ENCODE measurements at regions not wholly inside any gene's neighbourhood (a gene's known extent, or its start where the extent isn't known, plus 50 kb on each side); places are given as distances from the start of the nearest gene placed in this dataset.

DNA sequence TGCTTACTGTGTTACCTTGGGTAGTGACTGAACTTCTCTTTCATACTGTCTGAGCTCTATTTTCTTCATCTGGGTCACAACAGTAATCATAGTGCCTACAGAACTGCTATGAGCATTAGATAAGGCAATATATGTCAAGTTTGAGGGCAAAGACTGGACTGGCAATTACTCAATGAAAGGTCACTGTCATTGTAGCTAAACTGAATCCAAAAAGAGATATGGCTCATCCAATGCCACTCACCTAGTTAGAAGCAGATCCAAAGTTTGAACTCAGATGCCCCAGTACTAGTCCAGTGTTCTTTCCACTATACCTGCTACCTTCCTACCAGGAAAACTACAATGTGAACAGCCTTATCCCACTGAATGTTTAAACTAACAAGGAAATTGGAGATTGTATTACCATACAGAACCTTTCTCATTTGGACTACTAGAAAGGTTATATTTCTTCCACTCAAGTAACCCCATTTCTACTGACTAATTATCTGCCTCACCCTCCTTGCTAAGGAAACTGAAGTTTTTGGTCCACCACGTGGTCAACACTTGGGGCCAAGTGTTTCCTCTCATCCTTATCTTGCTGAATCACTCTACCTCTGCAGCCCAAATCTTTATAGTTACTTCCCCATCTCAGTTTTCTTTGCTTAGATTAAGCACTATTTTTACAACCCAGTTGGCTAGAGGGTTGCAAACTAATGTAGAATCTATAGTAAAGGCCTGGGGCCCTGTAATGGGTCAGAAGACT, 202.3 kb upstream of the LPP start:
- TF ChIP-seq POLR2AphosphoS5 (IDR thresholded peaks at IDR 0.05; ENCODE audit: low read depth, low read length) (no peak), POLR2A (IDR thresholded peaks at IDR 0.05; ENCODE audit: low read depth, low read length) (no peak), TAF1 (IDR thresholded peaks at IDR 0.05; ENCODE audit: borderline replicate concordance, low read depth, low read length) (no peak)
- no peak for FAIRE-seq
- no peak for DNase-seq (ENCODE audit: insufficient read length)

DNA sequence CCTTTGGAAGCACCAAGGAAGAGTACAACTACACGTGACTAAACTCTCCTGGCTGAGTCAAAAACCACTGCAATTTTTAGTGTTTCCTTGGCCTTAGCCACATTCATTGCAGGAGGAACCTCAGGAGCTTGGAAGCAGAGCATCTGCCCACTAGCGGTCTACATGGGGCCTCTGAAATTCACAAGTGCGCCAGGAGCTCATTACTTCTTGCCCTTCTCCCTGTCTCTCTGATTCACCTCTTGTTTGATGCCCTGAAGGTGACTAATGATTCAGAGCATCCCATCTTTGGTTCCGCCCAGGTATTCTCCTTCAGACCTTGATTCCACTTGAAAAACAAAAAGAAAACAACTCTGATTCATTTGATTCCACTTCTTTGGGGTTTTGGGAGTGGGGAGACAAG, 201.1 kb upstream of the LPP start:
- no peak for FAIRE-seq
- TF ChIP-seq TAF1 (IDR thresholded peaks at IDR 0.05; ENCODE audit: borderline replicate concordance, low read depth, low read length), result no peak
- no peak for TF ChIP-seq POLR2A (IDR thresholded peaks at IDR 0.05; ENCODE audit: low read depth, low read length)
- no peak for TF ChIP-seq POLR2AphosphoS5 (IDR thresholded peaks at IDR 0.05; ENCODE audit: low read depth, low read length)
- no peak for DNase-seq (ENCODE audit: insufficient read length)

DNA sequence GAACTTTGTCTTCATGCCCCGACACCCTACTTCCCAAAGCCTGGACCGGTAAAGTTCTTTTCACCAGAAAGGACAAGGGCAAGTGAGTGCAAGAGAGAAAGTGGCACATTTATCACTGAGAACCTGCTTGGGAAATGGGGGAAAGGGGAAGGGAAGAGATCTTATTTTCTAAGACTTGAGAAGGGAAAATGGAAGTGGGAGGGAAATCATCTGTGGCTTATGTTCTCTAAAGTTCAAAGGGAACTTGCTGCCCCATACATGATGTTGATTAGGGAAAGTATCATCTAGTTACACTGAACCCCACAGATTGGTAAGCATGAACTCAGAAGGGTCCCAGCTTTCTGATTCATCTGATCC, 199.5 kb upstream of the LPP start:
- TF ChIP-seq POLR2AphosphoS5 (IDR thresholded peaks at IDR 0.05; ENCODE audit: low read depth, low read length) (no peak), TAF1 (IDR thresholded peaks at IDR 0.05; ENCODE audit: borderline replicate concordance, low read depth, low read length) (no peak), POLR2A (IDR thresholded peaks at IDR 0.05; ENCODE audit: low read depth, low read length) (no peak)
- FAIRE-seq (no peak), DNase-seq (ENCODE audit: insufficient read length) (no peak)

DNA sequence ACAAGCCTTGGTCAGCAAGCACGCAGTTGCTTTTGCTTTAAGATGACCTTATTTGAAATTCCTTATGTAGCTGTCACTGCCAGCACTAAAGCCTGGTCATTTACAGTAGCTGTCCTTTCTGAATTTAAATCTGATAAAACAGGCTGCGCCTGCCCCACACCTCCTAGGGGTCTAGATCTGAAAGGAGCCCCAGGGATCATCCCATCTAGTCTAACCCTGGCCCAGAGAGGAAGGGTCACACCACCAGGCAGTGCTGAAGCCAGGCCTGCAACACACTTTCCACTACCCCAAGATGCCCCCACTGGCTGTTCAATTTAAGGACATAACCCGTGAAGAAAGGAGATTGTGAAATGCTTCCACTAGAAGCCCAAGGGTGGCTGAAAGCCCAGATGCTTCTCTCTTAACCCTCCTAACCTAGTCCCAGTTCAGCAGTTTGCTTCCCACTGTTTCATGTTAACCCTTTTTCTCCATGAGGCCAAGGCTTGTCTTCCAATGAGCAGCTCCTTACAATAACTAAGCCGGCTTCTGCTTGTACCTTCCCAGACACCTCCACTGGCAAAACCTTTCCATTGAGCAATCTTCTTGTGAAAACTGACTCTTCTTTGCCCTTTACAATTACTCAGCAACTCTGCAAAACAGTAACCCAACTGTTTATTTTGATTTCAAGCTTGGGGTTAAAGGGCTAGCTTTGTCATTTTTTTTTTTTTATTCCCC, 198.9 kb upstream of the LPP start:
- FAIRE-seq (no peak), DNase-seq (ENCODE audit: insufficient read length) (no peak)
- TF ChIP-seq TAF1 (IDR thresholded peaks at IDR 0.05; ENCODE audit: borderline replicate concordance, low read depth, low read length) (no peak), POLR2A (IDR thresholded peaks at IDR 0.05; ENCODE audit: low read depth, low read length) (no peak)

DNA sequence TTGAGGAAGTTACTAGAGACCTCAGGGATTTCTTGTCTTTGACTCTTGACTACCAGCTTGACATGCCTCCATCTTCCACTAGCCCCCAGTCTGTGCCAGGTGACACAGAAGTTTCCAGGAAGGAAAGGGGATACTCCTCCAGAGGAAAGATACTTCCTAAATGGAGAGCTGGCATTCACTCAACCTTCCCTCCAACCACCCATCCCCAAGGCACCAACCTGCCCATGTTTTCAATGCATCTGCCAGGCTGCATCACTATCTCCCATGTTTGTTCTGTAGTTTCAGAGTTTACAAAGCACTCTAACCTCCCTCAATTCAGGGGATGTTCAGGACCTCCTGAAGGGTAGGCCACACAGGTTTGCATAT, 198.4 kb upstream of the LPP start:
- no peak for FAIRE-seq
- TF ChIP-seq POLR2A (IDR thresholded peaks at IDR 0.05; ENCODE audit: low read depth, low read length) (no peak), POLR2AphosphoS5 (IDR thresholded peaks at IDR 0.05; ENCODE audit: low read depth, low read length) (no peak), TAF1 (IDR thresholded peaks at IDR 0.05; ENCODE audit: borderline replicate concordance, low read depth, low read length) (no peak)
- DNase-seq (ENCODE audit: insufficient read length), result no peak

DNA sequence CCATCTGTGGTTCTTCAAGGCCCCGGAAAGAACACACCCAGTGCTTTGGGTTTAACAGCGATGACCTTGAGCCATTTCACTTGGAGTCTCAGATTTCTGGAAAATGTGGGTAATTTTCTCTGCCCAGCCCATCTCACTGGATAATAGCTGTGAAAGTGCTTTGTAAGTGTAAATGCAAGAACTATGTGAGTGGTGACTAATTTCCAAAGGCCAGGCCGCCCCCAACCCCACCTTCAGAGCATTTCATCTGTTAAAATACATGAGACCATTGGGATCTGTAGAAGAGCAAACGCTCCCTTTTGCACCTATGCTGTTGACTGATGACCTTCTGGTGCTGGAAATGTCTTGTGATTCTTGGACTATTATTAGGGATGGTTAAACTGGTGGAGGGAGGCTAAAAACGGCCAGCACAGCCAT, 196.8 kb upstream of the LPP start:
- TF ChIP-seq POLR2AphosphoS5 (IDR thresholded peaks at IDR 0.05; ENCODE audit: low read depth, low read length) (no peak), TAF1 (IDR thresholded peaks at IDR 0.05; ENCODE audit: borderline replicate concordance, low read depth, low read length) (no peak), POLR2A (IDR thresholded peaks at IDR 0.05; ENCODE audit: low read depth, low read length) (no peak)
- no peak for FAIRE-seq

DNA sequence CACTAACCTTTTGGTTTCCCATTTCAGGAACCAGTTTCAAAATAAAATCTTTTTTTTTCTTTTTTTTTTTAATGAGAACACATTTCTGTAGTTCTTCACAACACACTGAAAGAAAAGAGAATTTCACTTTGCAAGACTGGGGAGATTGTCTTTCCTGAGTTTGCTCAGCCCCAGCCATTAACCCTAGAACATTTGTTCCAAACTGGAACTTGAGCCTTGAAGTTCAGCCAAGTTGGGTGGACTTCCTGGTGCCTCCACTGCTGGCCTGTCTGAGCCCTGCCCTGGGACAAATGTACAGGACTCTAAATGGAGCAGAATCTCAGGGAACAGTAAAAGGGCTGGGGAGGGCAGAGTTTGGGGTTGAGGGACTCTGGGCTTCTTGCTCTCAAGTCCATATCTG, 196.4 kb upstream of the LPP start:
- TF ChIP-seq POLR2AphosphoS5 (IDR thresholded peaks at IDR 0.05; ENCODE audit: low read depth, low read length), result no peak
- no peak for TF ChIP-seq POLR2A (IDR thresholded peaks at IDR 0.05; ENCODE audit: low read depth, low read length)
- no peak for TF ChIP-seq TAF1 (IDR thresholded peaks at IDR 0.05; ENCODE audit: borderline replicate concordance, low read depth, low read length)
- no peak for DNase-seq (ENCODE audit: insufficient read length)
- FAIRE-seq, result no peak

More for the DNA sequence above, 196.8 kb upstream of the LPP start:
- DNase-seq (ENCODE audit: insufficient read length), result no peak

DNA sequence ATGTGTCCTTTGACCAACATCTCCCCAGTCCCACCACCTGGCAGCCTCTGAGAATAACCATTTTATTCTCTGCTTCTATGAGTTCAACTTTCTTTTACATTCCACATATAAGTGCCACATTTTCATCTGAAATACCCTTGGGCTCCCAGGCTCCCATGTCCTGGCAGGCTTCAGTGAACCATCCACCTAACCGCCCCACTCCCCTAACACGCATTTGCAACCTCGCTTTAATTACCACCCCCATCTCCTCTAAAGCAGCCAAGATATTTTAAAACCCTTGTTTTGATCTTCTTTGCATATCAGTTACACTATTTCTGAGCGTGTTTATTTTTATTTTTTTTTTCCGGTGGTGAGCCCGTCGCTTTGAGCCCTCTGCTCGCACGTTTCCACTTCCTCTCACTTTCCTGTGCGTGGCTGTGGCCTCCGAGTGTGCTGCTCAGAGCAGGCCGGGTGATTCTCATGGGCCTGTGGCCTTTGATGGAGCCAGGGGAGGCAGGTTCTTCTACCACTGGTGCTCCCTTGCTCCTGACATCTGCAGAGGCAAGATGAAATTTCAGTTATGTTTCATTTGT, 195.4 kb upstream of the LPP start:
- TF ChIP-seq TAF1 (IDR thresholded peaks at IDR 0.05; ENCODE audit: borderline replicate concordance, low read depth, low read length) (no peak), POLR2AphosphoS5 (IDR thresholded peaks at IDR 0.05; ENCODE audit: low read depth, low read length) (no peak), POLR2A (IDR thresholded peaks at IDR 0.05; ENCODE audit: low read depth, low read length) (no peak)
- FAIRE-seq (no peak), DNase-seq (ENCODE audit: insufficient read length) (no peak)

DNA sequence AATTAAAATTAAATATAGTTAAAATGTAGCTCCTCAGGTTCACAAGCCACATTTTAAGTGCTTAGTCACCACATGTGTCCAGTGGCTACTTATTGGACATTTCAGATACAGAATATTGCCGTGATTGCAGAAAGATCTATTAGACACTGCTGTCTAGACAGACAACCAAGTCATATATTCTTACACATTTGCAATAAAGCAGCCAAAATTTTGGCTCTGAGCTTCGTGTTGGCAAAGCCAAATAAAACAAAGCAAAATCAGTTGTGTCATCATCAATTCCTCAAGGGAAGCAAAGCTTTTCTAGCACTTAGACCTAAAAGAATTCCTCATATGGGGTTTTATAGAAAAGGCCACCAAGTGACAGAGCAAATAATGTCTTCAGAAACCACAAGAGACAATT, 193.1 kb upstream of the LPP start:
- DNase-seq (ENCODE audit: insufficient read length) (no peak), FAIRE-seq (no peak)
- no peak for TF ChIP-seq POLR2A (IDR thresholded peaks at IDR 0.05; ENCODE audit: low read depth, low read length)
- TF ChIP-seq POLR2AphosphoS5 (IDR thresholded peaks at IDR 0.05; ENCODE audit: low read depth, low read length), result no peak
- TF ChIP-seq TAF1 (IDR thresholded peaks at IDR 0.05; ENCODE audit: borderline replicate concordance, low read depth, low read length), result no peak

DNA sequence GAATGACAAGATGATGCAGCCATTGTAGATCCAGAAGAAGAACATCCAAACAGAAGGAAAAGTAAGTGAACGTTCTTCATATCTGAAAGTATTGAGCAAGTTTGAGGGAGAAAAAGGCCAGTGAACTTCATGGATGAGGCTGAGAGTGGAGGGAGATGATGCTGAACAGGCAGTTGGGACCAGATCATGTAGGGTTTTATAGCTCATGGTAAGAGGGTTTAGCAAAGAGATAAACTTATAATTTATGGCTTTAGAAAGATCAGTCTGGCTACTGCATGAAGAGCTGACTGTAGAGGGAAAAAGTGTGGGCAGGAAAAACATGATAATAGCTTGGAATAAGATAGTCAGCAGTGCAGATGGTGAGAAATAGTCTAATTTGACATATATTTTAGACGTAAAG, 192.6 kb upstream of the LPP start:
- DNase-seq (ENCODE audit: insufficient read length), result no peak
- TF ChIP-seq POLR2AphosphoS5 (IDR thresholded peaks at IDR 0.05; ENCODE audit: low read depth, low read length) (no peak), TAF1 (IDR thresholded peaks at IDR 0.05; ENCODE audit: borderline replicate concordance, low read depth, low read length) (no peak), POLR2A (IDR thresholded peaks at IDR 0.05; ENCODE audit: low read depth, low read length) (no peak)
- FAIRE-seq, result no peak

DNA sequence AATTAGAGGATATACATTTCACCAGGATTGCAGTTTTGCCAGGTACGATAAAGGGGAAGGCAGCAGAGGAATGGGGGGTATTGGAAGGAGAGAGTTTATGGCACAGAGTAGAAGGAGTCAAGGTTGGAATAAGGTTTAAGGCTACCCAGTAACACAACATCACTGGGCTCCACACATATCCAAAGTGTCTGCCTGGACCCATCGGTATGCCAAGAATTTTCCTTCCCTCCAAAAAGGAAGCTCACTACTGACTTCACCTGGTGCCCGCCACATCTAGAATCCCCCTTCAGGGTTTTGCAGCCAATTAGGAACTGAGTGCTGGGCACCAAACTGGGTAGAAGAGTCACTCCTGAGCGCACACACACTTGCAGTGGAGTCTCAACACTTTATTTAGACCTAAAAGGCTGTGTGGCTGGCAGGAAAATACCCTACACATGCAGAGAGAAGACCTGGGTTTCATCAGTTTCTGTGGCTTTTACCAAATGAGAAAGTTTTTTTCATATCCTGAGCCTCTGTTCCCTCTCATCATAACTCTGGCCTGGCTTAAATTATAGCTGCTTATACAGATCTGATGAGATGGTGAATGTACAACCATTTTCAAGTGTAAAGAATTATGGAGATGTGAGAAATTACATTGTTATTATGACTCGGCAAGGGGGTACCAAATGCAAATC, 190.8 kb upstream of the LPP start:
- DNase-seq (ENCODE audit: insufficient read length) (no peak), FAIRE-seq (no peak)
- TF ChIP-seq POLR2AphosphoS5 (IDR thresholded peaks at IDR 0.05; ENCODE audit: low read depth, low read length), result no peak
- no peak for TF ChIP-seq TAF1 (IDR thresholded peaks at IDR 0.05; ENCODE audit: borderline replicate concordance, low read depth, low read length)
